HuH-7.5 (cell line): ENCODE measurements at regions not wholly inside any gene's neighbourhood (a gene's known extent, or its start where the extent isn't known, plus 50 kb on each side); places are given as distances from the start of the nearest gene placed in this dataset.
"Not testable (repeated sequence)": the region's sequence is repeated elsewhere in the genome, so short reads cannot be mapped to it uniquely, and the experiment has no call there.

Source experiments
- DNase-seq: peaks from one replicate; pipeline ENCODE4 v3.0.0; 2011; ENCODE audit warnings: low spot score

DNA sequence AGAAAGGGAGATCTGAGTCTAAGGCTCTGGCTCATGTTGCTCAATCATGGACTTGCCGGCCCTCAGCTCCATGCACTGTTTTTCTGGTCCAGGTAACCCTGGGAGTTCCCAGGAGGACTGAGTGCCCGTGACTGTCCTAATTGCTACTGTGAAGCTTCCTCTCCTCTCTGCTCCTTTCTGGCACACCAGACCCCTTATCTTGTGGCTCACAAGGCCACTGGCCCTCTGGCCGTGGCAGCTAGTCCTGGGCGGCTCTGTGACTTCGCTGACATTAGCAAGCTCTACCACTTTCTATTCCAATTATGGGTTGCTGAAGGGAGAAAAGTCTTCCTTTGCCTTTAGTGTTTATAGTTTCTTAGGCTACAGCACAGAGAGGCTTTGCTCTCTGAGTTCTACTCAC lies 380.2 kb downstream of the RWDD3 start:
- DNase-seq, result no peak

DNA sequence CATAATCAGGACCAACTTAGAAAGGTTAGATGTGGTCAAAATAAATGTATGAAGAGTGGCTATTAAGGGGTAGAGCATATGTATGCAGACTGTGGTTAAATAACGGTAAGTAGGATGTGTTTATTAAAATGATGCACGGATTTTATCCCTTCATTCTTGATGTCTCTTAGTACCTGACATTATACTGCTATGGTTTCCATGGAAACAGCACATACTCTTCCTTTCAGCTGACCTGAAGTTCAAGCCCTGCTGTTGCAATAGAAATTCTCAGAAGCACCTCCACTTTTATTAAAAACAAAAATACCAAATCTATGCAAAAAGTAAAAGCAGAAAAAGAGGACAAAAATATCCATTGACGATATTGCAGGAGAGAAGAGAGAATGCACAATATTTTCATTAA lies 381.4 kb downstream of the RWDD3 start:
- DNase-seq, result no peak

DNA sequence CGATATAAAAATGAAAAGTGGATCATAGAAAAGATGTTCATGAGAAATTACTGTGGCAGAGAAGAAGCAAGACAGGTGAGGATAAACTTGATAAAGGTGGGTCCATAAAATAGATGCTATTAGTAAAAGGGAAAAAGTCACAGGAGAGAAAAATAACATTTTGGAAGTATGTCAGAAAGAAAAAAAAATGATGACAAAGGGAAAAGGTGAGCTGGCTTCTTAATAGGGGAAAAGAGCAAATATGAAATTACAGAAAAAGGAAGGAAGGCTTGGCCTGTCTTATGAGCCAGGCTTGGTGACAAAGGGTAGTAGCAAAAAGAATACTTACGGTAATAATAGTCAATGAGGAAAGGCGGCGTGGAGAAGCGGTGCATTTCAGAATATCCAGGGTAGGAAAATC lies 386.1 kb downstream of the RWDD3 start:
- DNase-seq, result no peak

DNA sequence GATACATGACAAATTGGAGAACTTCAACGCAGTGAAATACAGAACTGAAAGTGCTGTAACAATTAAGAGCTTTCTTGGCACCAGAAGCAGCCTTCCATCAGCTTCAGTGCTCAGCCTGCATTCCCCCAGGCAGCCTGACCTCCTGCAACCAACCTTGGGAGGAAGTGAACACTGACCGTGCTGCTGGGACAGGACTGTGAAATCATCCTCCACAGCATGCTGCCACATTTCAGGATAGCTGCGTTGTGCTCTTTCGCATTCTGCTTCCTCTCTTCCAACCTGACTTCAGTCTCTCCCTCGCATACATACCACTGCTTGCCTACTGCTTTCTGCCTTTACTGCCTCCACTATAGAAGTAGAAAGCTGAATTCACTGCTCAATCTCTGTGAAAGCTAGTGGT lies 388.6 kb downstream of the RWDD3 start:
- no peak for DNase-seq

DNA sequence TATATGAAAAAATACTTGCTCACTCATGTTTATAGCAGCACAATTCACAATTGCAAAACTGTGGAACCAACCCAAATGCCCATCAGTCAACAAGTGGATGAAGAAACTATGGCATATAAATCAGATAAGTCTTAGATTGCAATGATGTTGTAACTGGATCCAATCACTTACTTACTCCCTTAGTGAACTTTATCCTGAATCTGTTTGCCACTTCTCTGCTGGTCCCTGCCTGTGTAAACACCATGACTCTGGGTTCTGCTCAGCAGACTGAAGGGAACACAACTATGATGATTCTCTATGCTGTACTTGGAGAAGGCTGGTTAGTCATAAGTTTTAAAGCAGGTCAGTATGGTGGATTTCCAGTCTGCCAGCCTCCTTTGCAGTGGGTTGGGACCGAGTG lies 391.2 kb downstream of the RWDD3 start:
- no peak for DNase-seq

GRCh38 chr1:95627244-95627643 lies 393.2 kb downstream of the RWDD3 start:
- no peak for DNase-seq

DNA sequence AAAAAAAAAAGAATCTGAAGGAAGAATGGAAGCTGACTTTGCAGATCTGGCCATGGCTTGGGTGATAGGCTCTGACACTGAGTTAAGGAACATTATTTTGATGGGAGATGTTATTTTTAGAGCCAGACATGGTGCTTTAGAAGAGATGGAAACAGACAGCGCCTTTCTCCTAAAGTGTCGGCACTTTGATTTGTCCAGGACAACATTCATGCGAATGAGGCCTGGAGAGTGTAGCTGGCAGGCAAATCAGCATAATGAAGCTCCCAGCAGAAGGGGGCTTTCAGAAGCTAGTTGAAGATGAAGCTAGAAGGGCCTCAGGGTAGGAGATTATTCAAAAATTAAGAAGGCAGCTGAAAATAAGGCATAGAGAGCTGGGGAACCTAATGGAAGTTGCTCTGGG lies 397.7 kb downstream of the RWDD3 start:
- no peak for DNase-seq

- DNase-seq, result no peak
These were observed 401.8 kb downstream of the RWDD3 start for GRCh38 chr1:95635811-95636210.

- DNase-seq, result no peak
These were observed 402.9 kb downstream of the RWDD3 start for GRCh38 chr1:95636897-95637296.

GRCh38 chr1:95640746-95641145 lies 406.7 kb downstream of the RWDD3 start:
- no peak for DNase-seq

DNA sequence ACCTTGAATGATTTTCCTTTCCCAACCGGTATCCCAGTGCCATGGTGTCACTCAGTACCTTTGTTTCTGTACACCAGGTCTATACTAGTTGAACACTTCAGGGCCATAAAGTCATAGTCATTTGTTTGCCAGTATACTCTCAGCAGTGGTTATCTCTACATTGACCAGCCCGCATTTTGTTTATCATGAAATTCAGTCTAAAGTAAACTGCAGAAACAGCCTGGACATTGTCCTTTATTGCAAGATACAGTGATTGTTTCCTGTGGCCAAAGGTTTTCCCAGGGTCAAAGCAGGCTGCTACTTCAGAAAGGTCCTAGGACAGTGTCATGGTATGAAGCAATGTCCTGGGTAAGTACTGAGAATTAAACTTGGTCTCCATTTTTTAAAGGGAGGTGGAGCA lies 407.4 kb downstream of the RWDD3 start:
- DNase-seq, result no peak

GRCh38 chr1:95642035-95642434 lies 408.0 kb downstream of the RWDD3 start:
- DNase-seq, result no peak

- DNase-seq, result no peak
These were observed 409.1 kb downstream of the RWDD3 start for GRCh38 chr1:95643071-95643470.

DNA sequence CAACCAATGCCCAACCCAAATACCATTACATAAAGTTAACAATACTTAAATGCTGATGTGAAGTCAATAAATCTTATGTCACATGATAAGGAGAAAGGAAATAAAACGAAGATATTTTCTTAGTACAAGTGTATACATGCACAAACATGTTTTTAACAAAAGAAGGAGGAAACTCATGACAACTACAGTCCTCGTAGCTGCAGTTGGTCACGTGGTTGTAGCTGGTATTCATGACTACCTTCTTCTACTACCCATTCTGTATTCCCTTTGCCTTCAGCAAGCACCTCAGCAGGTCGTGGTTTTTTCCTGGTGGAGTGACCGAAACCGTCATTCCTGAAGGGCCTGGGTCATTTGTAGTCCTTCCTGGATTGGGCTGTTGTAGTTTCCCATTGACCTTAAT lies 411.1 kb downstream of the RWDD3 start:
- not testable (repeated sequence) for DNase-seq

DNA sequence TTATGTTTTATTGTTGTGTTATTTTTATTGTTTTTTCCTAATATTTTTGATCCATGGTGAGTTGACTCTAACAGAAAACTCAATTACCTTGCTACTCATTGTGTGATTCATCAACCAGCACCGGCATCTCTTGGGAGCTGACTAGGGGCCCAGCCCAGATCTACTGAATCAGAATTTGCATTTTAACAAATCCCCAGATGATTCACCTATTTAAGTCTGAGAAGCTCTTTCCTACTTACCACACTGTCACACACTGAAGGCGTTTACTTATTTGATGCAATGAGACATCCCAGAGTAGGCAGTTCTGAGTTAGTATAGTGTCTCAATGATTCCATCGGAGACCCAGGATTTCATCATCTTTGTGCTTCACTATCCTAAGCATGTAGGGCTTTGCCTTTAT lies 416.6 kb downstream of the RWDD3 start:
- no peak for DNase-seq

DNA sequence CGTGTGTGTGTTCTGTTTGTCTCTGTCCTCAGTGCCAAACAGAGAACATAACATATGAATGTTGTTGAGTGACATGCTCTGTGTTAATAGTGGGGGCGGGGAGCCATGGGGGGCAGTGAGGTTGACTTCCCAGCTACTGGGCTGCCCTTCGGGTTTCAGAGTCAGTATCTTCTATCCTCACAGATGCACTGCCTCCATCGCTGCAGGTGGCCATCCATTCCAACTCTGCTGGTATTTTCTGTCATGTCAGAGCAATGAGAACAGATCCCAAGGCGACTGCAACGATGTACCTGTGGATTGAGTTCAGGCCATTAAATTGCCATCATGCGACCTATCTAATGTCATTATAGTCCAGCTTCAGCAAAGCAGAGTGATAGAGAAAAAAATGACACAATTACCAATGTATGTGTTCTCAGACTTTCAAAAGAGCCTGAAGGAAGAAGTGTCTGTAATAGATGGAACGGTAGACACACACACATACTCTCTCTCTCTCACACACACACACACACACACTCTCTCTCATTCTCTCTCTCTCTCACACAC lies 418.5 kb downstream of the RWDD3 start:
- no peak for DNase-seq

- DNase-seq, result no peak
These were observed 419.6 kb downstream of the RWDD3 start for GRCh38 chr1:95653618-95654017.

DNA sequence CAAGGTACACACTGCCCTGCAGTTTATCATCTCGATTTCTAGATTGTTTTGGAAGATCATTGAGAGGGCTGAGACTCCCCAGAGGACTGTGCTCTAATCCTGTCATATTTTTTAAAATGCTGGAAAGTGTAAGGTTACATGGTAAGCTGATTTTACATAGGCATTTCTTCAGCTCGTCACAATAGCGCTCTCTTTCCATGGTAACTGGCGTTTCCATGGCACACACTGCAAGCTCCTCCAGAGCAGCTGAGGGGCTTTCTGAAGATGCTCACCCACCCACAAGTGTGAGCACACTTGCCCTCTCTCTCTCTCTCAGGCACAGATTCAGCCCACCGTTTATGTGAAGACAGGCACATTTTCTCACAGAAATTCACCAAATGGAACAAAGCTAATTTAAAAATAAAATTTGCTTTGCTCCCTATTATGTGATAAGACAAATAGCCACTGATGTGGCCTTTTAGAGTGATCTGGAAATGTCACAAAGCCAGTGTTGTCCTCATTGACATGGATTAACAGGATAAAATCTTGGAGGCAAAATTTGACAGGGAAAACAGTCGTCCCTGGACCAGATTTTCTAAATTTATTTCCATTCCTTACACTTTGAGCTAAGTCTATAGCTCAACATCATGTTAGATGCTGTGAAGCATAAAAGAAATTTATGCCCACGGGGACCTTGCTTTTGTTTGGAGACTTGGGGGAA lies 421.5 kb downstream of the RWDD3 start:
- no peak for DNase-seq

GRCh38 chr1:95657248-95657647 lies 423.2 kb downstream of the RWDD3 start:
- no peak for DNase-seq

DNA sequence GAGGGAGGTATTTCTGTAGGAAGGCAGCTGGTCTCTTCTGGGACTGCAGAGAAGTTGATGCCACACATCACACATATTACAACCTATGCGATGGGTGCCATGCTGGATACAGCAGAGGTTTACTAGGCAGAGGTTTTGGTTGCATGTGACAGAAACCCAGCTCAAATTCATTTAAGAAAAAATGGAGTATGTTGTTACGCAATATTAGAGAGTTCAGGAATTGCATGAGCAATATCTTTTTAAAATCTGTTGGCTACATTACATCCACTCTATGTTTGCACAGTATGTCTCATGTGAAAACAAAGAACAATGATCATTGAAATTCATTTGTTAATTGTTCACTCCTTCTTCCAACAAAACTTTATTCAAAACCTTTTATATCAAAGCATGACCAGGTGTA lies 425.2 kb downstream of the RWDD3 start:
- no peak for DNase-seq

DNA sequence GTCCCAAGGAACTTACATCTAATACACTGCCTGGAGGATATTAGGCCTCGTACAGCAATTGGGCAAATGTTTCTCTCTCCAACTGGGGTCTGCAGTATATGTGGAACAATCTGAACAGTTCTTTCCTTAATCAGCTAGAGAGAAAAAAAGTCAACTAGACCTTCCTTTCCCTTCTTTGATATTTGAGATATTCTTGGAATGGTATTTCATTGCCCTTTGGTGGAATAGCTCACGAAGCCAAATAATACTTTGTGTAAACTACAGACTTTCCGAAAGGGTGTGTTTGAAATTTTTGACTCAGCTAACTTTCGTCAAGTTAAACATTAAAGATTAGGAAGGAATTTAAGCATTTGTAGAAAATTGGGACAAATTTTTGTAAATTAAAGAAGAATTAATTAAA lies 425.6 kb downstream of the RWDD3 start:
- DNase-seq, result no peak

GRCh38 chr1:95660736-95661135 lies 426.7 kb downstream of the RWDD3 start:
- no peak for DNase-seq

DNA sequence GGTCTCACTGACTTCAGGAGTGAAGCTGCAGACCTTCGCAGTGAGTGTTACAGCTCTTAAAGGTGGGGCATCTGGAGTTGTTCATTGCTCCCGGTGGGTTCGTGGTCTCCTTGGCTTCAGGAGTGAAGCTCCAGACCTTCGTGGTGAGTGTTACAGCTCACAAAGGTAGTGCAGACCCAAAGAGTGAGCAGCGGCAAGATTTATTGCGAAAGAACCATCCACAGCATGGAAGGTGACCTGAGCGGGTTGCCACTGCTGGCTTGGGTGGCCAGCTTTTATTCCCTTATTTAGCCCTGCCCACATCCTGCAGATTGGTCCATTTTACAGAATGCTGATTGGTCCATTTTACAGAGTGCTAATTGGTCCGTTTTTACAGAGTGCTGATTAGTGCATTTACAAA lies 429.5 kb downstream of the RWDD3 start:
- DNase-seq, result not testable (repeated sequence)

GRCh38 chr1:95668165-95668564 lies 434.2 kb downstream of the RWDD3 start:
- DNase-seq, result no peak
